ENCODE measurements at regions not wholly inside any gene's neighbourhood (a gene's known extent, or its start where the extent isn't known, plus 50 kb on each side); places are given as distances from the start of the nearest gene placed in this dataset.

DNA sequence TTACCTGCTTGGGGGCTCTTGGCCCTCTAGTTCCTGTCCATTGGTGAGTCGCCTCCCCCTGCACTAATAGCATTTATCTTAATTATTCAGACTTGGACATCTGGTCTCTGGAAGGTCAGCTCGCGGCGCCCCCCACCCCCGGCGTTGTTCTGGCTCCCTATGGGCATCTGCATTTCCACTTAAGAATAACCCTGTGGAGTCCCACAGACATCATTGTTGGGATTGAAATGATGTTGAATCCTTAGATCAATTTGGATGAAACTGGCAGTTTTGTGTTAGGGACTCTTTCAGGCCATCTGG lies 313.8 kb upstream of the HS6ST1 start:
- H3K27ac ChIP-seq (replicated peaks): no peak overlapping the region
- H3K4me3 ChIP-seq (replicated peaks; ENCODE audit: insufficient read depth, low read length): no peak overlapping the region
- no peaks in the 10 kb centered on the region for H3K27me3 ChIP-seq (ENCODE audit: insufficient read depth, poor library complexity, severe bottlenecking)
- TF ChIP-seq GABPA (IDR thresholded peaks at IDR 0.05; ENCODE audit: low read depth) (no peak), SPI1 (IDR thresholded peaks at IDR 0.05; ENCODE audit: borderline replicate concordance, low read depth) (no peak), POLR2AphosphoS5 (IDR thresholded peaks at IDR 0.05; ENCODE audit: low read depth) (no peak), REST (IDR thresholded peaks at IDR 0.05; ENCODE audit: insufficient replicate concordance, low read depth) (no peak)
- no peak for DNase-seq (ENCODE audit: low read depth in 1 of 2, low spot score in 1 of 2)

DNA sequence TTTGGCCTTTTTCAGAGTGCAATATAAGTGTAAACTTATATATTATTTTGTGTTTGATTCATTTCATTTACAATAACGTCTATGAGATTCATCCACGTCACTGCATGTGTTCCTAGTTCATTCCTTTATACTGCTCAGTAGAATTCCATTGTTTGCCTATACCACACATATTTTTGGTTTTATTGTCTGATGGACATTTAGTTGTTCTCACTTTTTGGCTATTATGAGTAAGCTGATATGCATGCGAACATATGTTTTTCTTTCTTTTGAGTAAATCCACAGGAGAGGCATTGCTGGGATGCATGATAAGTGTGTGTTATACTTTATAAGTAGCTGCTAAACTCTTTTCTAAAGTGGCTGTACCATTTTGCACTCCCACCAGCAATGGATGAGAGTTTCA lies 314.8 kb upstream of the HS6ST1 start:
- H3K27ac ChIP-seq (replicated peaks): no peak overlapping the region
- DNase-seq (ENCODE audit: low read depth in 1 of 2, low spot score in 1 of 2): no peak
- no peak for TF ChIP-seq GABPA (IDR thresholded peaks at IDR 0.05; ENCODE audit: low read depth)
- TF ChIP-seq POLR2AphosphoS5 (IDR thresholded peaks at IDR 0.05; ENCODE audit: low read depth): no peak
- TF ChIP-seq, protein P1, sequence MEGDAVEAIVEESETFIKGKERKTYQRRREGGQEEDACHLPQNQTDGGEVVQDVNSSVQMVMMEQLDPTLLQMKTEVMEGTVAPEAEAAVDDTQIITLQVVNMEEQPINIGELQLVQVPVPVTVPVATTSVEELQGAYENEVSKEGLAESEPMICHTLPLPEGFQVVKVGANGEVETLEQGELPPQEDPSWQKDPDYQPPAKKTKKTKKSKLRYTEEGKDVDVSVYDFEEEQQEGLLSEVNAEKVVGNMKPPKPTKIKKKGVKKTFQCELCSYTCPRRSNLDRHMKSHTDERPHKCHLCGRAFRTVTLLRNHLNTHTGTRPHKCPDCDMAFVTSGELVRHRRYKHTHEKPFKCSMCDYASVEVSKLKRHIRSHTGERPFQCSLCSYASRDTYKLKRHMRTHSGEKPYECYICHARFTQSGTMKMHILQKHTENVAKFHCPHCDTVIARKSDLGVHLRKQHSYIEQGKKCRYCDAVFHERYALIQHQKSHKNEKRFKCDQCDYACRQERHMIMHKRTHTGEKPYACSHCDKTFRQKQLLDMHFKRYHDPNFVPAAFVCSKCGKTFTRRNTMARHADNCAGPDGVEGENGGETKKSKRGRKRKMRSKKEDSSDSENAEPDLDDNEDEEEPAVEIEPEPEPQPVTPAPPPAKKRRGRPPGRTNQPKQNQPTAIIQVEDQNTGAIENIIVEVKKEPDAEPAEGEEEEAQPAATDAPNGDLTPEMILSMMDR (IDR thresholded peaks at IDR 0.05; ENCODE audit: insufficient read depth, low read length): no peak
- TF ChIP-seq SPI1 (IDR thresholded peaks at IDR 0.05; ENCODE audit: borderline replicate concordance, low read depth): no peak
- no peak for TF ChIP-seq REST (IDR thresholded peaks at IDR 0.05; ENCODE audit: insufficient replicate concordance, low read depth)
- no peaks in the 10 kb centered on the region for H3K27me3 ChIP-seq (ENCODE audit: insufficient read depth, poor library complexity, severe bottlenecking)
- no peak overlapping the region for H3K4me3 ChIP-seq (replicated peaks; ENCODE audit: insufficient read depth, low read length)

GRCh38 chr2:128635361-128635900 lies 316.8 kb upstream of the HS6ST1 start:
- no peak for DNase-seq (ENCODE audit: low read depth in 1 of 2, low spot score in 1 of 2)
- H3K4me3 ChIP-seq (replicated peaks; ENCODE audit: insufficient read depth, low read length): no peak overlapping the region
- no peak overlapping the region for H3K27ac ChIP-seq (replicated peaks)
- H3K27me3 ChIP-seq (ENCODE audit: insufficient read depth, poor library complexity, severe bottlenecking): no peaks in the 10 kb centered on the region
- no peak for TF ChIP-seq POLR2AphosphoS5 (IDR thresholded peaks at IDR 0.05; ENCODE audit: low read depth)
- no peak for TF ChIP-seq REST (IDR thresholded peaks at IDR 0.05; ENCODE audit: insufficient replicate concordance, low read depth)
- no peak for TF ChIP-seq SPI1 (IDR thresholded peaks at IDR 0.05; ENCODE audit: borderline replicate concordance, low read depth)
- TF ChIP-seq, protein P1 (IDR thresholded peaks at IDR 0.05; ENCODE audit: insufficient read depth, low read length): no peak
- no peak for TF ChIP-seq GABPA (IDR thresholded peaks at IDR 0.05; ENCODE audit: low read depth)

All from HL-60 (cell line).